Skeletal muscle satellite cell (primary cell): ENCODE measurements at regions not wholly inside any gene's neighbourhood (a gene's known extent, or its start where the extent isn't known, plus 50 kb on each side); places are given as distances from the start of the nearest gene placed in this dataset.
"Not testable (repeated sequence)": the region's sequence is repeated elsewhere in the genome, so short reads cannot be mapped to it uniquely, and the experiment has no call there.

Source experiments
- H3K27me3 ChIP-seq: 2 replicates; pipeline ENCODE4 v1.7.0; 2013; ENCODE audit warnings: low read length; ENCODE audit not compliant: control insufficient read depth, insufficient read depth
- H3K36me3 ChIP-seq: 2 replicates; pipeline ENCODE4 v1.7.0; 2013; ENCODE audit warnings: mild to moderate bottlenecking, control low read depth, low read length; ENCODE audit not compliant: insufficient read depth
- H3K4me1 ChIP-seq: 2 replicates; pipeline ENCODE4 v1.7.0; 2013; ENCODE audit warnings: low read length; ENCODE audit not compliant: control insufficient read depth, insufficient read depth
- H3K4me2 ChIP-seq: 2 replicates; pipeline ENCODE4 v1.7.0; 2013; ENCODE audit warnings: mild to moderate bottlenecking, low read length
- H3K4me3 ChIP-seq: 2 replicates; pipeline ENCODE4 v1.7.0; 2013; ENCODE audit warnings: low read length
- H3K9ac ChIP-seq: 2 replicates; pipeline ENCODE4 v1.7.0; 2013; ENCODE audit warnings: mild to moderate bottlenecking, low read depth, low read length, moderate library complexity
- H3K9me3 ChIP-seq: replicated peaks from 2 replicates; pipeline ENCODE4 v1.7.0; 2013; ENCODE audit warnings: mild to moderate bottlenecking, control low read depth, low read length

DNA sequence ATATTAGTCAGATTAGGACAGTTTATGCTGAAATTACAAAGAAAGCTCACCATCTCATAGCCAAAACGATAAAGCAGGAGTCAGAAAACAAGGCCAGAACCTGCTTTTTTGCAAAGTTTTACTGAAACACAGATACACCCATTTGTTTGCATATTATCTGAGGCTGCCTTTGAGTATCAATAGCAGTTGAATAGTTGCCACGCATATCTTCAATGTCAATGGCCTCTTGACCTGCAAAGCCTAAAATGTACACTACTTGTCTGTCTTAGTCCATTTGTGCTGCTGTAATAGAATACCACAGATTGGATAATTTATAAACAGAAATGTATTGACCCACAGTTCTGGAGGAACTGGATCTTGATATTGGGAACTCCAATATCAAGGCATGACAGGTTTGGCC is 94.1 kb upstream of the NT5E start:
- Histone ChIP-seq H3K4me1 (peaks cover 24% of the 10 kb centered on the region), H3K4me2 (no peak overlapping the region), H3K9ac (no peak overlapping the region), H3K27me3 (no peaks in the 10 kb centered on the region), H3K9me3 (no peaks in the 10 kb centered on the region), H3K4me3 (no peak overlapping the region), H3K36me3 (no peaks in the 10 kb centered on the region)

GRCh38 chr6:85354761-85355618 is 94.9 kb upstream of the NT5E start:
- Histone ChIP-seq H3K4me3 (no peak overlapping the region), H3K9ac (no peak overlapping the region), H3K4me1 (peaks cover 16% of the 10 kb centered on the region), H3K36me3 (no peaks in the 10 kb centered on the region), H3K9me3 (no peaks in the 10 kb centered on the region), H3K4me2 (no peak overlapping the region), H3K27me3 (no peaks in the 10 kb centered on the region)

DNA sequence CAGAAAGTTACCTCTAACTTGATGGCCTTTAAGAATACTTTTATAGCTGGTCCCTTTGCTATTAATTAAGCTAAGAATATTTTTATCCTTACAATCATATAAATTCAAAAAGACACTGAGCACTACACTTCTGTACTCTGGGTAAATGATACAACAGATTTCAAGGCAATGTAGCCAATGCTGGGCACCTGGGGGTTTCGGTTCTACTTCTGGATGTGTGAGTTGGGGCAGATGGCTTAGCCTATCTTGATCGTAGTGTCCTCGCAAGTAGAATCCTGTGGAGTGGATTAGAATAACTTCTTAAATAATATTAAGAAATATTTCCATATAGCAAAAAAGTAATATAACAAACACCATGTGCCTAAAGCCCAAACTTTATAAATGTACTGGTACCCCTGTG is 96.9 kb upstream of the NT5E start:
- H3K9ac ChIP-seq = no peak overlapping the region
- H3K4me1 ChIP-seq = peaks cover 8% of the 10 kb centered on the region
- no peaks in the 10 kb centered on the region for H3K27me3 ChIP-seq
- H3K4me2 ChIP-seq = no peak overlapping the region
- H3K4me3 ChIP-seq = no peak overlapping the region
- H3K36me3 ChIP-seq = no peaks in the 10 kb centered on the region
- H3K9me3 ChIP-seq = no peaks in the 10 kb centered on the region

DNA sequence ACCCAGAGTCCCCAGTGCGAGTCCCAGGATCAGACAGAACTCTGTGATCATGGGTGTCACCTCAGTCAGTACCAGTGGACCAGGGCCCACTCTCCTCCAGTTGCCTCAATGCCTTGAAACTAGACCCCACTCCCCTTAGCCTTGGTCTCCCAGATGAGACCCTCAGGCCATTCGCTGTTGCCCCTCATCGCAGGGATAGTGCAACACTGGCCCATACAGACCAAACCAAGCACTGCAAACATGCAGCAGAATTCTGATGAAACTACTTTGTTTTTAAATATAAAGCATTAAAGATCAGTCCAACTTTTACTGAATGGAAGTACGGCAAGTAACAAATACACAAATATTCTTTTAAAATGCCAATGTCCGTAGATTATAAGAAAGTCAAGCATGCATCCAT is 101.2 kb upstream of the NT5E start:
- no peaks in the 10 kb centered on the region for H3K36me3 ChIP-seq

GRCh38 chr6:85347812-85348211 is 102.1 kb upstream of the NT5E start:
- Histone ChIP-seq H3K4me3 (no peak overlapping the region), H3K4me1 (peaks cover 5% of the 10 kb centered on the region), H3K9ac (no peak overlapping the region), H3K9me3 (no peaks in the 10 kb centered on the region), H3K36me3 (no peaks in the 10 kb centered on the region), H3K27me3 (no peaks in the 10 kb centered on the region), H3K4me2 (no peak overlapping the region)

More for the DNA sequence above, 101.2 kb upstream of the NT5E start:
- H3K4me3 ChIP-seq = no peak overlapping the region
- H3K4me2 ChIP-seq = no peak overlapping the region
- H3K27me3 ChIP-seq = no peaks in the 10 kb centered on the region
- H3K4me1 ChIP-seq = peaks cover 5% of the 10 kb centered on the region
- no peak overlapping the region for H3K9ac ChIP-seq
- H3K9me3 ChIP-seq = no peaks in the 10 kb centered on the region

DNA sequence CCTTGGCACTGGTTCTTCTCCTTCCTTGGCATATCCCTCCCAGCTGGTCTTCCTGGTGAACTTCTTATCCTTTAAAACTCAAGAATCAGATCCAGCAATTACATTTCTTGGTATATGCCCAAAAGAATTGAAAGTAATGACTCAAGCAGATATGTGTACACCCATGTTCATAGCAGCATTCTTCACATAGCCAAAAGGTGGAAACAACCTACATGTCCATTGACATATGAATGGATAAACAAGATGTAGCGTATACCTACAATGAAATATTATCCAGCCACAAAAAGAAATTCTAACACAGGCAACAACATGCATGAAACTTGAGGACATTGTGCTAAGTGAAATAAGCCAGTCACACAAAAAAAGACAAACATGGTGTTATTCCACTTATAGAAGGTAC is 103.7 kb upstream of the NT5E start:
- Histone ChIP-seq H3K4me2 (no peak overlapping the region), H3K4me1 (peaks cover 5% of the 10 kb centered on the region), H3K4me3 (no peak overlapping the region), H3K9me3 (no peaks in the 10 kb centered on the region), H3K27me3 (peaks cover 5% of the 10 kb centered on the region), H3K36me3 (no peaks in the 10 kb centered on the region), H3K9ac (no peak overlapping the region)

DNA sequence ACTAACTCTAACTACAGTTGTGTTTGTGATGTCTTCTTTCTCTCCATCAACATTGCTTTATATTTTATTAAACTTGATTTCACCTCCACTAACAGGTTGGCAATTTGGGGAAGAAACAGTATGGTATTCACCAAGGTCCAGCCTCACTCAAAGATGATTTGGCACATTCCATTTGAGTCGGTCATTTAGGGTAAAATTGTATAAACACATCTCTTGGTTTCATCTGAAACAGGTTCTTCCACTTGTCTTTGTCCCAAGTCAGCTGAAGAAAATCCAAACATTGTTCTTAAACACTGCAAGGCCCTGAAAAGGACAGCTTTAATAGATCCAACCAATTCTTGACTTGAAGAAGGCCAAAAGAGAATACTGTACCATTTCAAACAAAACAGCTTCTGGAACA is 104.9 kb upstream of the NT5E start:
- Histone ChIP-seq H3K4me1 (peaks cover 5% of the 10 kb centered on the region), H3K27me3 (peaks cover 11% of the 10 kb centered on the region), H3K9me3 (no peaks in the 10 kb centered on the region), H3K4me3 (no peak overlapping the region), H3K9ac (no peak overlapping the region), H3K4me2 (no peak overlapping the region), H3K36me3 (no peaks in the 10 kb centered on the region)

DNA sequence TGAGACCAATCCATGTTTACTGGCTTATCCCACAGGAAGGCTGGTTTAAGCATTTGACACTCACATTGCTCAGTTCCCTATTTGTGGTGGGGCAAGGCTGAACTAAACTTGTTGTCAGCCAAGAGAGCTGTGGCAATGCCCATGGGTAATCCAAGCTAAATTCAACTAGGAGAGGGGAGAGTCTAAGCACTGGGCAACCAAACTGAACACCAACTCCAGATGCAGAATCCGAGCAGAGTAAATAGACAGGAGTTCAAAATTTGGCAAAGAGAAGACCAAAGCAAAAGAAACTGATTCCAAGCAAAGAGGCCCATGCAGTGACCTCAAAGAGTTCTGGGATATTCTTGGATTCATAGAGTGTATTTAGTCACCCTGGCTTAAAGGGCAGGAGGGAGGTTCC is 106.5 kb upstream of the NT5E start:
- H3K9ac ChIP-seq = no peak overlapping the region
- no peaks in the 10 kb centered on the region for H3K9me3 ChIP-seq
- H3K27me3 ChIP-seq = peaks cover 13% of the 10 kb centered on the region
- no peak overlapping the region for H3K4me3 ChIP-seq
- peaks cover 5% of the 10 kb centered on the region for H3K4me1 ChIP-seq
- no peak overlapping the region for H3K4me2 ChIP-seq
- no peaks in the 10 kb centered on the region for H3K36me3 ChIP-seq

GRCh38 chr6:85329196-85329595 is 120.7 kb upstream of the NT5E start:
- Histone ChIP-seq H3K27me3 (peaks cover 29% of the 10 kb centered on the region), H3K9me3 (no peaks in the 10 kb centered on the region), H3K4me2 (no peak overlapping the region), H3K4me3 (no peak overlapping the region), H3K4me1 (no peaks in the 10 kb centered on the region), H3K9ac (no peak overlapping the region), H3K36me3 (no peaks in the 10 kb centered on the region)

- not testable (repeated sequence) for H3K9me3 ChIP-seq, H3K4me2 ChIP-seq, H3K4me1 ChIP-seq, H3K9ac ChIP-seq, H3K36me3 ChIP-seq, H3K4me3 ChIP-seq
- H3K27me3 ChIP-seq = peaks cover 37% of the 10 kb centered on the region
Measured at GRCh38 chr6:85325811-85326210, 124.1 kb upstream of the NT5E start.

DNA sequence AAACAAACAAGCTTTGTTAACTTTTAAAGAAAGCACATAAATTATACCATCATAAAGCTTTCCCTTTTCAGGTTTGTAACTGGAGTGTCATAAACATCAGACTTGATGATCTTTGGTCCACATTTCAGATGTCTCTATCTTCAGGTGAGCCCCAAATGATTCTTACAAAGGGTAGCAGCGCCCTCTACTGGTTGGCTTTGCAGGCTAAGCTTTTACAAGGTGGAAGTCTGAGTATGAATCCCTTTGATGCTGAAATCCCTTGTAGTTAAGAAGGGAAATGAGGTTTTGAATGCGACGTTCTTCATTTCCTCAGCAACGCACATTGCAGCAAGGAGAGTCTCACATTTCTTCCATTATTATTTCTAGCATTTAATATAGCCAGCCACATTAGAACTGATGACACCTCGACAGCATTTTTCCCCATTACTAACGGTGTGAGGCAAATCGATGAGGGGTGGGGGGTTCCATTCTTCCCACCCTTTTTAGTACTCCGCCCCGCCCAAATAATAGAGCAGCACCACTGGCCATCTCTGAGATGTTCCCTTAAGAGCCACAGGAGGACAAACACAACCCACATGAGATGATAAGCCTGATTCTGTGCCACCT is 126.3 kb upstream of the NT5E start:
- no peaks in the 10 kb centered on the region for H3K36me3 ChIP-seq
- H3K4me3 ChIP-seq = no peak overlapping the region
- H3K27me3 ChIP-seq = peaks cover 37% of the 10 kb centered on the region
- no peak overlapping the region for H3K4me2 ChIP-seq
- no peaks in the 10 kb centered on the region for H3K4me1 ChIP-seq
- H3K9me3 ChIP-seq = no peaks in the 10 kb centered on the region
- H3K9ac ChIP-seq = no peak overlapping the region
